ENCODE measurements at regions not wholly inside any gene's neighbourhood (a gene's known extent, or its start where the extent isn't known, plus 50 kb on each side); places are given as distances from the start of the nearest gene placed in this dataset.

DNA sequence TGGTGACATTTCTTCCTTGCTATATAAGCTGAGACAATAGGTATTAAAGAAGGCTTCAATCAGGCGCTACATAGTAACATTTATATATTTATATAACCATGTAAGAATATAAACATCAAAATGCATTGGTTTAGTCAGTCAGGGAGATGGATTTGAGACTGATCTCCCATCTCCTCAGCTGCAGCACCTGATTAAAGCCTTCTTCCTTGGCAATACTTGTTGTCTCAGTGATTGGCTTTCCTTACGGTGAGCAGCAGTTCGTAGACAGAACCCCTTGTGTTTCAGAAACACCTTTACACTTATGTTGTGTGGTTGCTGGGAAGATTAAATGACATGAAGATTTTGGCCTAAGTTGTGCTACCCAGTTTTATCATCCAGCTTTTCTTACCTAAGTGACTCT, 323.3 kb upstream of the DUSP10 start:
- 0 out of 4 replicates have a peak, but pooled peaks cover 0 to 4% of the 10 kb centered on the region in 2 experiments for H3K9me3 ChIP-seq (ENCODE audit: control insufficient read depth in 1 of 2, insufficient read depth in 1 of 2, low read depth in 1 of 2, low read length in 2 of 2)
- no peaks in the 10 kb centered on the region for H3K36me3 ChIP-seq (ENCODE audit: control insufficient read depth in 1 of 2, insufficient read depth in 2 of 2, low read length in 2 of 2)
- TF ChIP-seq RAD21 (IDR thresholded peaks at IDR 0.05; ENCODE audit: low read depth) (no peak), EZH2phosphoT487 (IDR thresholded peaks at IDR 0.05; ENCODE audit: borderline replicate concordance) (no peak), POLR2A (IDR thresholded peaks at IDR 0.05; ENCODE audit: borderline replicate concordance, extremely low read depth, insufficient read depth, insufficient read length) (no peak)
- H3K79me2 ChIP-seq (ENCODE audit: insufficient read depth, low read length): no peaks in the 10 kb centered on the region
- POLR2A ChIA-PET: no interaction called here
- CTCF ChIA-PET: no interaction called here
- peaks cover 4% of the 10 kb centered on the region; the same call in 1 of the 2 replicates for H3K9me2 ChIP-seq (ENCODE audit: insufficient read depth)
- intact Hi-C loops (cut with micrococcal nuclease): no loop called here
- H3K9ac ChIP-seq (ENCODE audit: low read length): no peak overlapping the region
- RAD21 ChIA-PET (ENCODE audit: low non-redundant PET in 1 of 2, low total read pairs in 2 of 2, uncharacterized antibody in 2 of 2, unreplicated experiment in 2 of 2): no interaction called here
- H3K4me2 ChIP-seq (ENCODE audit: low read length): no peak overlapping the region
- no peak overlapping the region for H3K27ac ChIP-seq (ENCODE audit: low read depth, low read length)
- DNase-seq (ENCODE audit: low read depth, low spot score): no peak
- H3K4me3 ChIP-seq (replicated peaks in 1 of 2; ENCODE audit: low read depth in 1 of 2, low read length in 2 of 2): no peak overlapping the region
- no peak for ATAC-seq
- no TSS peak for BruUV-seq (replicated peaks)
- H3K27me3 ChIP-seq (ENCODE audit: insufficient read depth, low read length): no peaks in the 10 kb centered on the region
- no peaks in the 10 kb centered on the region for H4K20me1 ChIP-seq (ENCODE audit: insufficient read depth)
- no peak overlapping the region for H2AFZ ChIP-seq (ENCODE audit: low read depth, low read length, poor library complexity, severe bottlenecking)
- H3K4me1 ChIP-seq (ENCODE audit: control insufficient read depth in 1 of 2, insufficient read depth in 2 of 2, low read length in 2 of 2): no peaks in the 10 kb centered on the region

DNA sequence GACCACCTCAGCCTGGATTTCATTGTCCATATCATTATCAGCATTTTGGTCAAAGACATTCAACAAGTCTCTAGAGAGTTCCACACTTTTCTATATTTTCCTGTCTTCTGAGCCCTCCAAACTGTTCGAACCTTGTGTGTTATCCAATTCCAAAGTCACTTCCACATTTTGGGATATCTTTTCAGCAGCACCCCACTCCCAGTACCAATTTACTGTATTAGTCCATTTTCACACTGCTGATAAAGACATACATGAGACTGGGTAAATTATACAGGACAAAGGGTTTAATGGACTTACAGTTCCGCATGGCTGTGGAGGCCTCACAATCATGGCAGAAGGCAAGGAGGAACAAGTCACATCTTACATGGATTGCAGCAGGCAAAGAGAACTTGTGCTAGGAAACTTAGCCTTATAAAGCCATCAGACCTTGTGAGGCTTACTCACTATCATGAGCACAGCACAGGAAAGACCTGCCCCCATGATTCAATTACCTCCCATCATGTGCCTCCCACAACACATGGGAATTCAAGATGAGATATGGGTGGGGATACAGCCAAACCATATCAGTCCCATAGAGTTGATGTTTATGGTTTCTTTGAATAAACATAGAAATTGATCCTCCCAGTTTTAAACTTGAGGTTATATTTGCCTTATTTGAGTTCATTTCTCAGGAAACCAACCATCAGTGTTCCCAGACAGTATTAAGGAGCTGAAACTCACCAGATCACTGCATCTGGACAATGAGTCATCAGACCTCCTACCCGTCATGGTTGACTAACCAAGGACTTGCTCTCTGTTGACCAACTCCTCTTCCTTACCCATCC, 322.7 kb upstream of the DUSP10 start:
- no TSS peak for BruUV-seq (replicated peaks)
- Histone ChIP-seq H3K79me2 (ENCODE audit: insufficient read depth, low read length) (no peaks in the 10 kb centered on the region), H2AFZ (ENCODE audit: low read depth, low read length, poor library complexity, severe bottlenecking) (no peak overlapping the region), H3K4me1 (ENCODE audit: control insufficient read depth in 1 of 2, insufficient read depth in 2 of 2, low read length in 2 of 2) (no peaks in the 10 kb centered on the region), H3K9me3 (ENCODE audit: control insufficient read depth in 1 of 2, insufficient read depth in 1 of 2, low read depth in 1 of 2, low read length in 2 of 2) (0 out of 4 replicates have a peak, but pooled peaks cover 0 to 4% of the 10 kb centered on the region in 2 experiments), H3K9ac (ENCODE audit: low read length) (no peak overlapping the region), H3K27ac (ENCODE audit: low read depth, low read length) (no peak overlapping the region), H3K36me3 (ENCODE audit: control insufficient read depth in 1 of 2, insufficient read depth in 2 of 2, low read length in 2 of 2) (no peaks in the 10 kb centered on the region), H4K20me1 (ENCODE audit: insufficient read depth) (no peaks in the 10 kb centered on the region), H3K27me3 (ENCODE audit: insufficient read depth, low read length) (no peaks in the 10 kb centered on the region), H3K4me2 (ENCODE audit: low read length) (no peak overlapping the region), H3K4me3 (replicated peaks in 1 of 2; ENCODE audit: low read depth in 1 of 2, low read length in 2 of 2) (no peak overlapping the region), H3K9me2 (ENCODE audit: insufficient read depth) (peaks cover 4% of the 10 kb centered on the region; the same call in 1 of the 2 replicates)
- intact Hi-C loops (cut with micrococcal nuclease): no loop called here
- ChIA-PET CTCF (no interaction called here), RAD21 (ENCODE audit: low non-redundant PET in 1 of 2, low total read pairs in 2 of 2, uncharacterized antibody in 2 of 2, unreplicated experiment in 2 of 2) (no interaction called here), POLR2A (no interaction called here)
- ATAC-seq (no peak), DNase-seq (ENCODE audit: low read depth, low spot score) (no peak)
- TF ChIP-seq, protein P1, sequence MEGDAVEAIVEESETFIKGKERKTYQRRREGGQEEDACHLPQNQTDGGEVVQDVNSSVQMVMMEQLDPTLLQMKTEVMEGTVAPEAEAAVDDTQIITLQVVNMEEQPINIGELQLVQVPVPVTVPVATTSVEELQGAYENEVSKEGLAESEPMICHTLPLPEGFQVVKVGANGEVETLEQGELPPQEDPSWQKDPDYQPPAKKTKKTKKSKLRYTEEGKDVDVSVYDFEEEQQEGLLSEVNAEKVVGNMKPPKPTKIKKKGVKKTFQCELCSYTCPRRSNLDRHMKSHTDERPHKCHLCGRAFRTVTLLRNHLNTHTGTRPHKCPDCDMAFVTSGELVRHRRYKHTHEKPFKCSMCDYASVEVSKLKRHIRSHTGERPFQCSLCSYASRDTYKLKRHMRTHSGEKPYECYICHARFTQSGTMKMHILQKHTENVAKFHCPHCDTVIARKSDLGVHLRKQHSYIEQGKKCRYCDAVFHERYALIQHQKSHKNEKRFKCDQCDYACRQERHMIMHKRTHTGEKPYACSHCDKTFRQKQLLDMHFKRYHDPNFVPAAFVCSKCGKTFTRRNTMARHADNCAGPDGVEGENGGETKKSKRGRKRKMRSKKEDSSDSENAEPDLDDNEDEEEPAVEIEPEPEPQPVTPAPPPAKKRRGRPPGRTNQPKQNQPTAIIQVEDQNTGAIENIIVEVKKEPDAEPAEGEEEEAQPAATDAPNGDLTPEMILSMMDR (IDR thresholded peaks at IDR 0.05 in 2 of 3, conservative IDR thresholded peaks at IDR 0.05 in 1 of 3; ENCODE audit: borderline replicate concordance in 1 of 3, insufficient read depth in 1 of 3, low read depth in 2 of 3, low read length in 2 of 3): no peak
- no peak for TF ChIP-seq SIN3A (IDR thresholded peaks at IDR 0.05; ENCODE audit: low read depth)
- no peak for TF ChIP-seq ZFX (IDR thresholded peaks at IDR 0.05)
- TF ChIP-seq, protein P2, sequence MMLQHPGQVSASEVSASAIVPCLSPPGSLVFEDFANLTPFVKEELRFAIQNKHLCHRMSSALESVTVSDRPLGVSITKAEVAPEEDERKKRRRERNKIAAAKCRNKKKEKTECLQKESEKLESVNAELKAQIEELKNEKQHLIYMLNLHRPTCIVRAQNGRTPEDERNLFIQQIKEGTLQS (IDR thresholded peaks at IDR 0.05): no peak
- TF ChIP-seq EGR1 (IDR thresholded peaks at IDR 0.05; ENCODE audit: low read depth): no peak
- TF ChIP-seq YY1 (IDR thresholded peaks at IDR 0.05; ENCODE audit: extremely low read depth, insufficient replicate concordance, low read depth, low read length): no peak
- no peak for TF ChIP-seq POLR2AphosphoS5 (IDR thresholded peaks at IDR 0.05; ENCODE audit: low read depth, low read length)
- TF ChIP-seq, protein P3, sequence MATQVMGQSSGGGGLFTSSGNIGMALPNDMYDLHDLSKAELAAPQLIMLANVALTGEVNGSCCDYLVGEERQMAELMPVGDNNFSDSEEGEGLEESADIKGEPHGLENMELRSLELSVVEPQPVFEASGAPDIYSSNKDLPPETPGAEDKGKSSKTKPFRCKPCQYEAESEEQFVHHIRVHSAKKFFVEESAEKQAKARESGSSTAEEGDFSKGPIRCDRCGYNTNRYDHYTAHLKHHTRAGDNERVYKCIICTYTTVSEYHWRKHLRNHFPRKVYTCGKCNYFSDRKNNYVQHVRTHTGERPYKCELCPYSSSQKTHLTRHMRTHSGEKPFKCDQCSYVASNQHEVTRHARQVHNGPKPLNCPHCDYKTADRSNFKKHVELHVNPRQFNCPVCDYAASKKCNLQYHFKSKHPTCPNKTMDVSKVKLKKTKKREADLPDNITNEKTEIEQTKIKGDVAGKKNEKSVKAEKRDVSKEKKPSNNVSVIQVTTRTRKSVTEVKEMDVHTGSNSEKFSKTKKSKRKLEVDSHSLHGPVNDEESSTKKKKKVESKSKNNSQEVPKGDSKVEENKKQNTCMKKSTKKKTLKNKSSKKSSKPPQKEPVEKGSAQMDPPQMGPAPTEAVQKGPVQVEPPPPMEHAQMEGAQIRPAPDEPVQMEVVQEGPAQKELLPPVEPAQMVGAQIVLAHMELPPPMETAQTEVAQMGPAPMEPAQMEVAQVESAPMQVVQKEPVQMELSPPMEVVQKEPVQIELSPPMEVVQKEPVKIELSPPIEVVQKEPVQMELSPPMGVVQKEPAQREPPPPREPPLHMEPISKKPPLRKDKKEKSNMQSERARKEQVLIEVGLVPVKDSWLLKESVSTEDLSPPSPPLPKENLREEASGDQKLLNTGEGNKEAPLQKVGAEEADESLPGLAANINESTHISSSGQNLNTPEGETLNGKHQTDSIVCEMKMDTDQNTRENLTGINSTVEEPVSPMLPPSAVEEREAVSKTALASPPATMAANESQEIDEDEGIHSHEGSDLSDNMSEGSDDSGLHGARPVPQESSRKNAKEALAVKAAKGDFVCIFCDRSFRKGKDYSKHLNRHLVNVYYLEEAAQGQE (IDR thresholded peaks at IDR 0.05; ENCODE audit: low read depth): no peak
- TF ChIP-seq SRF (IDR thresholded peaks at IDR 0.05; ENCODE audit: low read depth): no peak
- TF ChIP-seq CEBPB (IDR thresholded peaks at IDR 0.05; ENCODE audit: low read depth): no peak
- TF ChIP-seq, protein P4, sequence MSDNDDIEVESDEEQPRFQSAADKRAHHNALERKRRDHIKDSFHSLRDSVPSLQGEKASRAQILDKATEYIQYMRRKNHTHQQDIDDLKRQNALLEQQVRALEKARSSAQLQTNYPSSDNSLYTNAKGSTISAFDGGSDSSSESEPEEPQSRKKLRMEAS (IDR thresholded peaks at IDR 0.05): no peak

Measured in HCT116 (cell line).